NCI-H82 treated with DMSO at 0.1 percent for 48 hours (cell line): ENCODE measurements at regions not wholly inside any gene's neighbourhood (a gene's known extent, or its start where the extent isn't known, plus 50 kb on each side); places are given as distances from the start of the nearest gene placed in this dataset.

Experiments used
- DNase-seq: peaks from one replicate; lab custom pipeline; 2025; ENCODE audit not compliant: unreplicated experiment; lab: John Stamatoyannopoulos, UW

DNA sequence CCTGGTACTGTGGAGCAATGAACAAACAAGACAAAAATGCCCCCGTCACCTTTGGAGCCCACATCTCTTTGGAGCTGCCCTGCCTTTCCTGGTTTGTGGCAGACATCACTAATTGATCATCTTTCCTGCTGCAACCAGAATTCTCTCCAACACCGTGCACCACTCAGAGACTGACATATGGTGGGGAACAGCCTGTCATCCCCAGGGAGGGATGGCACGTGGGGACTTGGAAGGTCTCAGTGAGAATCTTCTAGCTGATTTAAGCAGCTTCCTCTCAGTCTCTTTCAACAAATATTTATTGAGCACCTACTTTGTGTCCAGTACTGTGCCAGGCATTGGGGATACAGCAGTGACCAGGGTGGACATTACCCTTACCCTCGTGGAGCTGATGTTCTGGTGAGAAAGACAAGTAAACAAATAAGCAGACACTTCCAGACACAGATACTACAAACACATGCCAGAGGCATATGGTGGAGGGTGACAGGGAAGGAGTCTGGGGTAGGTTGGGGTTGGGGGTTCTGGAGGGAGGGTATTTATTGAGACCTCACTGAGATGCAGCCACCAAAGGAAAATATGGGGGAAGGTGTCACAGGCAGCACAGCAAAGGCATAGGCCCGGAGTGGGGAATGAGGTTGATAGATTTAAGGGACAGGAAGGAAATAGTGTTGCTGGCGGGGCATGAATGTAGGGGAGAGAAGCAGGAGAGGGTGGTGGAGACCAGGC lies 82.3 kb downstream of the CEBPB start:
- no peak for DNase-seq

- DNase-seq = no peak
These were observed 83.2 kb downstream of the CEBPB start for GRCh38 chr20:50273601-50274491.

GRCh38 chr20:50274570-50275430 lies 84.2 kb downstream of the CEBPB start:
- DNase-seq = no peak

DNA sequence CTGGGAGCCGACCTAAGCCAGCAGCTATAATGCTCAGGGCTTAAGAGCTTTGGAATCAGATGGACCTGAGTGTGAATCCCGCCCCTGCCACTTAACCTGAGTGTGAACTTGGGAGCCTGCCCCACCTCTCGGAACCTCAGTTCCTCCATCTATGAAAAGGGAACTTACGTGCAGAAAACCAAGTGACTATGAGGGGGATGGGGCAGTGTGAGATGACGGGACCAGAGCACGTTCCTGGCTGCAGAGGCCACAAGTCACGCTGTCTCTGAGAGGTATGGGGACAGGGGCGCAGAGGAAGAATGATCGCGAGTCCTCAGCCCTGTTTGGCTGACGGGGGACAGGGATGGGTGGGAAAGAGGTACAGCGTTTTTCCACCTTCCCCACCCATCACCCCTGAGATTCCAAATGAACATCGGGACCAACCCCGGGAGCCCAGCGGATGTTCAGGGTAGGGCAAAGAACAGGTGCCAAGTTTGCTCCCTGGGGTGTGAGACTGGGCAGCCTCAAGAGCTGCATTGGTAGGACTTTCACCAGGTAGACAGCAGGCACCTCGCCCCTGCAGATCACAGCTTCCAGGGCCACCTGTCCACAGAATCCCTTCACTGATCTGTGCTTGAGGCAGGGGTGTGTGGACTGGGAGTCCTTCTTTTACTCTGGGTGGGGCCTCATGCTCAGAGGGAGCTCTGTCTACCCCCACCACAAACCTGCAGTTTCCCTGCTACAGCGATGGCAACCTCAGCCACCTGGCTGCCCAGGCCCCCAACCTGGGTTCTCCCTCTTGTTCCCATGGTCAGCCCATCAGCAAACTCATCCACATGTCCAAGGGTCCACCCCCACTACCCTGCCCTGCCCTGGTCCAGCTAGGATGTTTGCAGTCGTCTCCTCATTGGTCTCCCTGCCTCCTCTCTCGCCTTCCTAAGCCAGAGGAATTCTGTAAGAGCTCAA lies 85.8 kb downstream of the CEBPB start:
- DNase-seq = no peak

- no peak for DNase-seq
These were observed 86.4 kb downstream of the CEBPB start for GRCh38 chr20:50277064-50277415.

GRCh38 chr20:50277460-50278376 lies 87.1 kb downstream of the CEBPB start:
- DNase-seq = no peak

GRCh38 chr20:50278377-50278683 lies 87.7 kb downstream of the CEBPB start:
- no peak for DNase-seq

GRCh38 chr20:50278684-50279531 lies 88.3 kb downstream of the CEBPB start:
- no peak for DNase-seq

GRCh38 chr20:50279988-50280850 lies 89.6 kb downstream of the CEBPB start:
- DNase-seq = no peak

GRCh38 chr20:50280851-50281655 lies 90.4 kb downstream of the CEBPB start:
- no peak for DNase-seq

DNA sequence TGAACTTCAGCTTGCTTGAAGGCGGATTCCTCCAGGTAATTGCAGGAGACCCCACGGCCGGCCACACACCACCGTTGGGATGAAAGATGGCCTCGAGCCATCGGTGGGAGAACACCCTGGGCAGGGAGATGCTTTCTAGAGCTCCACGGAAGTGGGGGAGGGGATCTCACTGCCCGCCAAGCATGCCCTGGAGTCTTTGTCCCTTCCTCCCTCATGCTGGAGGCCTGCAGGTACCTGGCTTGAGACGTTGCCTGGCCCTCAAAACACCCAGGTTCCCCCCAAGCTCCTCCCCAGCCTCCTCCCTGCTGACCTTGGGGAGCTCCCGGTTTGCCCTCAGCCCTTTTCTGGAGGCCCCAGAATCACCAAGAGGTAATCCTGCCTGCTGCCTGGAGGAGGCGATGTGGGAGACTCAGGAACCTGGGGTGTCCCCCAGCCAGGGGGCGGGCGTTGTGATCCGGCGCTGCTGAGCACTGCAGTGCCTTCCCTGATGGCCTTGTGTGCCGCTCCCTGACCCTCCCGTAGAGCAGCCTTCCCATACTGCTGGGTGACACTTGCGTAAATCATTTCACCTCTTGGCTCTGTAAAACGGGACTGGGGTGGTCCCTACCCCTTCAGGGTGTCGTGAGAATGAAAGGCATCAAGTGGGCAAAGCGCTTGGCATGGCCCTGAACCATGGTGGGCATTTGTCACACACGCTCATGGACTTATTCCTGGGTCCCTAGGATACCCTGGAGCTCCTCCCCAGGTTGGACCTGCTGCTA lies 91.4 kb downstream of the CEBPB start:
- no peak for DNase-seq

DNA sequence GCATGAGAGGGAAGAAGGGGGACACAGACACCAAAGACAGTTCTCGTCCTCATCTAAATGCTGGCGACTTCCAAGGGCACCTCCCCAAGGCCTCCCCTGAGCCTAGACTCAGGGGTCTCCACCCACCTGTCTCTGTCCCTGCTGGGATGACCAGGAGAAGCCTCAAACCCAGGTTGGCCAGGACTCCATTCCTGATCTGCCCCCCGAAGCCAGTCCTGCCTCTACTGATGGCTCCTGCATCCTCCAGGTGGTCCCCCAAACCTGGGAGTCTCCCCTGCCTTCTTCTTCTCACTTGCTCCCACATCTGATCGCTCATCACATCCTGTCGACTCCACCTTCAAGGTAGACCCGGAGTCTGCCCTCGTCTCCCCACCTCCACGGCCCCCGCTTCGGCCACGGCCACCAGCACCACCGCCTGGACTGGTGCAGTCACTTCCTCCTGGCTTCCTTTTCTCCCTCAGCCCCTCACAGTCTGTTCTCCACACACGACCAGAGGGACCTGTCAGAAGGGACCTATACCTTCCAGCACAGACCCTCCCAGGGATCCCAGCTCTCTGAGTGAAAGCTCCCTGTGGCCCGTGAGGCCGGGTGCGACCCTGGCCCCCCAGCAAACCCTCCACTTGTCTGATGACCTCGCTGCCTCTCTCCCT lies 92.1 kb downstream of the CEBPB start:
- DNase-seq = no peak

GRCh38 chr20:50283370-50283769 lies 92.7 kb downstream of the CEBPB start:
- no peak for DNase-seq

GRCh38 chr20:50283922-50284810 lies 93.5 kb downstream of the CEBPB start:
- DNase-seq = no peak
